HUES48 (cell line): ENCODE measurements at regions not wholly inside any gene's neighbourhood (a gene's known extent, or its start where the extent isn't known, plus 50 kb on each side); places are given as distances from the start of the nearest gene placed in this dataset.

Experiments used
- H3K27ac ChIP-seq: one replicate; pipeline ENCODE4 v1.7.0; 2013; ENCODE audit warnings: low read depth, low read length, inconsistent platforms
- H3K27me3 ChIP-seq: 2 replicates; pipeline ENCODE4 v1.6.1; 2013; ENCODE audit warnings: mild to moderate bottlenecking, low read length; ENCODE audit not compliant: control insufficient read depth, insufficient read depth
- H3K36me3 ChIP-seq: 2 replicates; pipeline ENCODE4 v1.6.1; 2013; ENCODE audit warnings: low read length; ENCODE audit not compliant: control insufficient read depth, insufficient read depth
- H3K4me1 ChIP-seq: 2 replicates; pipeline ENCODE4 v1.6.1; 2013; ENCODE audit warnings: mild to moderate bottlenecking, low read length; ENCODE audit not compliant: control insufficient read depth, insufficient read depth
- H3K4me3 ChIP-seq: 2 replicates; pipeline ENCODE4 v1.5.1; 2013; ENCODE audit warnings: mild to moderate bottlenecking, low read depth, low read length
- H3K9ac ChIP-seq: 2 replicates; pipeline ENCODE4 v1.6.1; 2013; ENCODE audit warnings: mild to moderate bottlenecking, low read depth, low read length, moderate library complexity
- H3K9me3 ChIP-seq: 2 replicates; pipeline ENCODE4 v1.6.1; 2013; ENCODE audit warnings: low read length; ENCODE audit not compliant: control insufficient read depth, insufficient read depth

DNA sequence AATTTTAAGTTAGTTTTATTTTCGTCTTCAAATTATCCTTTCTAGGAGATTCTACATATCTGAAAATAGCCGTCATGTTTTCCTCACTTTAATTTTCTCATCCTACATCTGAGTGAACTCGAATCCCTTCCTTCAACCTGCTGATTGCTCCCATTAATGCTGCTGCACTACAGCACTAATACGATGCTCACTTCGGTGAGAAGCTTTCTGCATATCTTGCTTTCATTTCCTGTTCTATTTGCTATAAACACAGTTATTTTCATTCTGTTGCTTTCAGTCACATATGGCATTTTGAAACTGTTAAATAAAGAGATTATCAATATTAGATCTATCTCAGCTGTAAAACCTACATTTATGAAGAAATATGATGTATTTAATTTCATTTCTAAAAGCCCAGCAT lies 749.2 kb downstream of the EFNA5 start:
- Histone ChIP-seq H3K27ac (no peak overlapping the region), H3K4me1 (no peaks in the 10 kb centered on the region), H3K27me3 (no peaks in the 10 kb centered on the region), H3K9me3 (no peaks in the 10 kb centered on the region), H3K36me3 (no peaks in the 10 kb centered on the region), H3K9ac (no peak overlapping the region), H3K4me3 (no peak overlapping the region)

DNA sequence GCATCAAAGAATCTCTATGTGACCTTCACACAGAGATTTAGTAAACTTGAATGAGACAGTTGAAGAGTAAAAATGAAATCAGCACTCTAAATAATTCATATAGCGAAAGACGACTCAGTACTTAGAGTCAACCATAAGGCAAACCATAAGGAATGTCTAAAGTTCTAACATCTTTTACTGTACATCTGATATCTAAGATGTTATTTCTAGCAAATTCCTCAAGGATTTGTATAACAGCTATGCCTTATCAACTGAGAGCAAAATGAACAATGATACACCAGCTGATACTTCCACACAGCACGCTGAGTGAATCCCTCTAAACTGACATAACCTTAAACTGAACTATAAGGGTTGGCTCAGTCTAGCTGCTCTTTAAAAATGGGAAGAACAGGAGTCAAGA lies 760.3 kb downstream of the EFNA5 start:
- Histone ChIP-seq H3K27me3 (no peaks in the 10 kb centered on the region), H3K4me3 (no peak overlapping the region), H3K27ac (no peak overlapping the region), H3K36me3 (no peaks in the 10 kb centered on the region), H3K9me3 (no peaks in the 10 kb centered on the region), H3K9ac (no peak overlapping the region), H3K4me1 (no peaks in the 10 kb centered on the region; the same call in 1 of the 2 replicates)

DNA sequence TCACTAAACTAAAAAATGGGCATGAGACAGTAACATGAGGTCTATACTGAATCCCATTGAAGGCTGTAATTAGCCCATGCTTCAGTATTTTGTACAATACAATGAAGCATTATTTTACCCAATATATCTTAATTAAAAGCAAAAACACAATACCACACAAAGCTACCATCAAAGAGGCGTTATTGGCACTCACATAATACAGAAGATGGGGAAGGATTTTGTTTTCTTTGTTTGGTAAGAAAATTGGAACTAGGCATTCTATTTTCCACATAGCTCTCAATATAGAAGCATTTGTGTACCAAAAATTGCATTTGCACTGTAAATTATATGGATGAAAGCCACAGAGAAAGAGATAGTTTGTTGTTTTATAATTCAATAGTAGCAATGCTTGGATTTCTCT lies 761.0 kb downstream of the EFNA5 start:
- H3K9ac ChIP-seq = no peak overlapping the region
- no peaks in the 10 kb centered on the region for H3K27me3 ChIP-seq
- no peaks in the 10 kb centered on the region; the same call in 1 of the 2 replicates for H3K4me1 ChIP-seq
- H3K4me3 ChIP-seq = no peak overlapping the region
- H3K36me3 ChIP-seq = no peaks in the 10 kb centered on the region
- no peak overlapping the region for H3K27ac ChIP-seq
- no peaks in the 10 kb centered on the region for H3K9me3 ChIP-seq

DNA sequence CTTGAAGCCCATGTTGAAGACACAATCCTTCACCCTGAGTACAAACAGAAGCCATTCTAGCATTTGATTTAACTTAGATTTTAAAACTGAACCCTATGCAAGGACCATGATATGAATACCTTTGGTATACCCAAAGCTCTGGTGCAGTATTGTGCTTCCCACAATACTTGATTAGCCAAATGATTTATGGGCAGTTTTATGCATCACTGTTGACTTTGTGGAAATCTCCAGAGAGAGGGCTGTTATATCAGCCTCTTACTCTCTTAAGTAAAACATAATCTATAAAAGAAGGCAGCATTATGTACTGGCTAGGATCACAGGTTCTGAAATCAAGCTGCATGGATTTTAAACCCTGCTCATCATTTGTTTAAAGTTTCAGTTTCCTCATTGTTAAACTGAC lies 762.8 kb downstream of the EFNA5 start:
- no peaks in the 10 kb centered on the region for H3K36me3 ChIP-seq
- H3K4me3 ChIP-seq = no peak overlapping the region
- no peaks in the 10 kb centered on the region; the same call in 1 of the 2 replicates for H3K4me1 ChIP-seq
- H3K27ac ChIP-seq = no peak overlapping the region
- no peaks in the 10 kb centered on the region for H3K27me3 ChIP-seq
- H3K9me3 ChIP-seq = no peaks in the 10 kb centered on the region
- no peak overlapping the region for H3K9ac ChIP-seq

DNA sequence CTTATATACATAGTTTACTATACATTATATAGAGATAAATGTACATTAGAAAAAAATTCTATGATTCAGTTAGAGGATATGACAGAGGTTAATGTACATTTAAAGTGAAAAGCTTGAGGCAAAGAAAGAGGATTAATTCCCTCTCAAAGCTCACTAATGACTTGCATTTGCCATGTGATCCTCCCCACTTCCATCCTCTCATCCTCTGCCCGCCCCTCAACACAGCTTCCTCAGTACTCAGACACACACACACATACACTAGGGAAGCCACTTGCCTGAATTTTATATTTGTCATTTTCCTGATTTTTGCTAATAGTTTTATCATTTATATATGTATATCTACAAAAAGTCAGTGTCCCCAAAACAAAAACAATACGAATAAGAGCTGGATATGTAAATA lies 764.5 kb downstream of the EFNA5 start:
- Histone ChIP-seq H3K27me3 (no peaks in the 10 kb centered on the region), H3K4me1 (no peaks in the 10 kb centered on the region; the same call in 1 of the 2 replicates), H3K9me3 (no peaks in the 10 kb centered on the region), H3K4me3 (no peak overlapping the region), H3K9ac (no peak overlapping the region), H3K36me3 (no peaks in the 10 kb centered on the region), H3K27ac (no peak overlapping the region)

DNA sequence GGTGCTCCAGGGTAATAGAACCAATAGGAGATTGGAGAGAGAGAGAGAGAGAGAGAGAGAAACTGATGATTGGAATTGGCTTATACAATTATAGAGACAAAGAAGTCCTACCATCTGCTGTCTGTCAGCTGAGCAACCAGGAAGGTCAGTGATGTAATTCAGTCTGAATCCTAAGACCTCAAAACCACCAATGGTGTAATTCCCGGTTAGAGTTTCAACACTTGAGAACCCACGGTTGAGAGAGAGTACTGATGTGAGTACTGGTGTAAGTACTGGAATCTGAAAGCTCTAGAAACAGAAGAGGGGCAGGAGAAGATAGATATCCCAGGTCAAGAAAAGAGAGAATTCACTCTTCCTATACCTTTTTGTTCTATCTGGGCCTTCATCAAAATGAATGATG lies 775.8 kb downstream of the EFNA5 start:
- Histone ChIP-seq H3K27me3 (no peaks in the 10 kb centered on the region), H3K36me3 (no peaks in the 10 kb centered on the region), H3K9ac (no peak overlapping the region), H3K27ac (no peak overlapping the region), H3K4me3 (no peak overlapping the region), H3K4me1 (no peaks in the 10 kb centered on the region), H3K9me3 (no peaks in the 10 kb centered on the region)

DNA sequence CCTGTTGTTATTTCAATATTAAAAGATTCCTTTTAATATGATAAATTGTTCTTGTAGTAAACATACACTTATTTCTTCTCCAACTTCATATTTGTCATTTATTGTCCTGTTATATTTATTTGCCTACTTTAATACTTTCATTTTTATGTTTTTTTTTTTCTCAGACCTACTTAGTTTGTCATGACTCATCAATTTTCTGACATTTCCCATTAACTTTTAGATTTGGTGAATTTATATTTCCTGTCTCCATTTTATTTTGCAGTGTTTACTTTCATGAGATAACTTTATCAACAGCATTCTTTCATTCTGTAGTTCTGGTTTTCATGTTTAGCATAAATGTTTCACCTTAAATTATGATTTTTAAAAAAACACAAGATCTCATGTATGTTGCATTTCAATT lies 788.7 kb downstream of the EFNA5 start:
- Histone ChIP-seq H3K27me3 (no peaks in the 10 kb centered on the region), H3K36me3 (no peaks in the 10 kb centered on the region), H3K4me1 (peaks cover 10% of the 10 kb centered on the region; the same call in 1 of the 2 replicates)

DNA sequence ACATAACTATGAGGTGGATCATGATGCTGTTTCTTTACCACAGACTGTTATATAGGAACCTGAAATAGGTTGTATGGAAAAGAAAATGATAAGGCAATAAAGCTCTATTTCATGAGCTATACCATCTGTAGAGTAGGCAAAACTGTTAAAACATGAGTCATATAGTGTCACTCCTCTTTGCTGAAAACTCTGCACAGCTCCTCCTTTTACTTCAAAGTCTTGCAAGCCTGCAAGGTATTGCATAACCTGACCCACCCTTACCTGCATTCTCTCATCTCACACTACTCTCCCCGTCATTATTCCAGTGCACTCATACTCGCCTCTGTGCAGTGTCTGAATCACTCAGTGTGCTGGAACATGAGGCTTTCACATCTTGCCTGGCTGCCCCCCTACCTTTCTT lies 790.1 kb downstream of the EFNA5 start:
- H3K9me3 ChIP-seq = peaks cover 20% of the 10 kb centered on the region
- H3K4me3 ChIP-seq = no peak overlapping the region
- no peaks in the 10 kb centered on the region for H3K27me3 ChIP-seq
- no peaks in the 10 kb centered on the region for H3K36me3 ChIP-seq
- no peak overlapping the region for H3K27ac ChIP-seq
- H3K4me1 ChIP-seq = peaks cover 10% of the 10 kb centered on the region; the same call in 1 of the 2 replicates
- no peak overlapping the region for H3K9ac ChIP-seq

More for the DNA sequence above, 788.7 kb downstream of the EFNA5 start:
- no peak overlapping the region for H3K4me3 ChIP-seq
- peaks cover 11% of the 10 kb centered on the region; the same call in 1 of the 2 replicates for H3K9me3 ChIP-seq
- H3K27ac ChIP-seq = no peak overlapping the region
- H3K9ac ChIP-seq = no peak overlapping the region

DNA sequence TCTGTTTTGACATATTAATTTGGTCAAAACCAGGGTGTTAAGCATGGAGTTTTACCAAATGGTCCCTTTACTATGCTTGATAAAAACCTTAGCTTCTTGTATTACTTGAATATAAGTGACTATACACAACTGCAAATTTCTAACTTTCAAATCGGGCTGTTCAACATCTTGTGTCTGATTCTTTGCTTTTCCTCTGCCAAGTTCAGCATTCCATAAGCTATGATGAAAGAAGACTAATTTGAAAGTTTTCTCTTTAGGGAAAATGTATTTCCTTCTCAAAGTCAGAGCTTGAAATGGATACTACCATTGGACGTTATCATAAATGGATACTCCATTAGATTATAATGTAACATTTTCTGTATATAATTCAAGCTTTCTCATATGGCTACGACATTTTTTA lies 792.9 kb downstream of the EFNA5 start:
- Histone ChIP-seq H3K36me3 (no peaks in the 10 kb centered on the region), H3K4me1 (peaks cover 10% of the 10 kb centered on the region; the same call in 1 of the 2 replicates), H3K27ac (no peak overlapping the region), H3K4me3 (no peak overlapping the region), H3K27me3 (no peaks in the 10 kb centered on the region), H3K9ac (no peak overlapping the region), H3K9me3 (peaks cover 20% of the 10 kb centered on the region)

DNA sequence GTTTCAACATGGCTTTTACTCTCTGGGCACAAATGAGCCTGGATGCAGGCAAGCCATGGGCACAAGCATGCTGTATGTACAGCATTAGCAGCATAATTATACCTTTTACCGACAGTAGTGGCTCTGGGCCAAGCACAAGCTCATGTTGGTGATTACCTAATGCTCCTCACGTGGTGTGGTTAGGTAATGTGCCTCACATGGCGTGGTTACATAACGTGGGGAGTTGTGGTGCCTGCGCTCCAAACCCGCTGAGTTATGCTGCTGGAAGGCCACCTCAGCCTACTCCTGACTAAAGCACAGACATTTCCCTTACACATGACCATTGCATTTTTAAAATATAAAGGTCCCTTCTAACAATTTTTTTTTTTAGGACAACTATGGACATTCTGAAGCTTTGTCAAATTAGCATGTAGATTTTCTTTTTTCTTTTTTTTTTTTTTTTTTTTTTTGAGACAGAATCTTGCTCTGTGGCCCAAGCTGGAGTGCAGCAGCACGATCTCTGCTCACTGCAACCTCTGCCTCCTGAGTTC lies 794.0 kb downstream of the EFNA5 start:
- H3K27me3 ChIP-seq = no peaks in the 10 kb centered on the region
- H3K9ac ChIP-seq = no peak overlapping the region
- no peaks in the 10 kb centered on the region for H3K36me3 ChIP-seq
- peaks cover 20% of the 10 kb centered on the region for H3K9me3 ChIP-seq
- H3K4me3 ChIP-seq = no peak overlapping the region
- H3K27ac ChIP-seq = no peak overlapping the region
- H3K4me1 ChIP-seq = no peaks in the 10 kb centered on the region; the same call in 1 of the 2 replicates

DNA sequence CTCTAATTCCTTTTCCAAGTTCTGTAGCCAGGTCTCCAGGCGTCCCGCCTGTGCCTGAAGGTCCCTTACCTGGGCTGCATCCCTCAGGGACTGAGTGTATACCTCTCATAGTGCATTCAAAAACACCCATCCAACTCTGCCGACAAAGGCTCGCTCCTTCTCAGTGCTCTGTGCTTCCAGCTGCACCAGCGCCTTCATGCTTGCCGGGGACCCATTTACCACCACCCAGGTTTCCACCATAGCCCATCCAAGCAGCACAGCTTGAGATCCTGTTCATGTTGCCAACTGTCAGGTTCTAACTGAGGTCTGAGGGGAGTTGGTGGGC lies 794.5 kb downstream of the EFNA5 start:
- H3K27ac ChIP-seq = no peak overlapping the region
- H3K9ac ChIP-seq = no peak overlapping the region
- H3K27me3 ChIP-seq = no peaks in the 10 kb centered on the region
- peaks cover 20% of the 10 kb centered on the region for H3K9me3 ChIP-seq
- H3K4me3 ChIP-seq = no peak overlapping the region
- no peaks in the 10 kb centered on the region for H3K4me1 ChIP-seq
- no peaks in the 10 kb centered on the region for H3K36me3 ChIP-seq
